T47D (cell line): ENCODE measurements at regions not wholly inside any gene's neighbourhood (a gene's known extent, or its start where the extent isn't known, plus 50 kb on each side); places are given as distances from the start of the nearest gene placed in this dataset.
A peak's percentile ranks its signal among the peaks of the same experiment; 100 is the strongest.

ENCODE experiments used
- DNase-seq, 2 experiments: peaks; one replicate each; pipeline versions ENCODE4 v3.0.0 to v3.0.0-alpha.2; 2011 to 2012; ENCODE audit warnings: low read depth in 1 of 2, low spot score in 1 of 2
- JUND ChIP-seq: IDR thresholded peaks from 2 replicates; pipeline ENCODE4 v1.6.1; 2012; ENCODE audit warnings: low read depth
- in situ Hi-C: cut with HindIII; loops from 2 replicates; pipeline ENCODE4 v1.10.0; 2016; ENCODE audit warnings: low sequenced_read_pairs, low pct_unique_long_range_greater_than_20kb

DNA sequence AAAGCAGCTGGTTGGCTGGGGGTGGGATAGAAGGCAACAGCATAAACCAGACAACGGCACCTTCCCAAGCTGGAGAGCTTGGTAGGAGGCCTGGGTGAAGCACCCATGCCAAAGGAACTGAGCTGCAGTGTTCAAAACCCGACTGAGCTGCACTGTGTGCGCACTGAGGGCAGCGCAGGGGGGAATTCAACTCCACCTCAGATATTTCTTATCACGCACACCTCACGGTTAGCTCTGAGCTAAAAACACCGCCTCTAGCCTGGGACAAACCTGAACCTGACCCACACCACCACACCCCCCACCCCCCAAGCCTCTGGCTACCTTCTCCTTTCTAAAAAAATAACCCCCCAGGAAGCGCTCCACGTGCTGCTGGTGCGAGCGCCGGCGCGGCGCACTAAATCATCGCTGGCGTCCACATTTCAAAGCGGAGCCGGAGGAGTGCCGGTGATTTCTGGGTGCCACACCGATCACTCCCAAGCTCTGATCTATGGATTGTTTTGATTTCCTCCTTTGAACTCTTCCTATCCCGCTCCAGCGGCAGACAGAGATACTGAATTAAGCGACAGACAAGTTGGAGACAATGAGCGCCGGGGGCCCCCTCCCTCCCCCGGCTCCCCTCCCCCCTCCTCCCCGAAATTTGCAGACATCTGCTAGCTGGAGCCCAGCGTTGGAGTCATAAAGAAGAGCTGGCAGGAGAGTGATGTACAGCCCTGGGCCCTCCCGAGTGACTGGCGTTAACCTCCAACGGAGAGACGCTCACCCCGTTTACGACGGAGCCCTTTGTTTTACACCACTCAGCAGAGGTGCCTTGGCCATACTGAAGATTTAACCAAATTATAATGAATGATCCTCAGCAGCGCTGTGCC lies 85.0 kb downstream of the NOG start:
- in situ Hi-C loops: no loop called here
- no peak for DNase-seq
- no peak for TF ChIP-seq JUND

DNA sequence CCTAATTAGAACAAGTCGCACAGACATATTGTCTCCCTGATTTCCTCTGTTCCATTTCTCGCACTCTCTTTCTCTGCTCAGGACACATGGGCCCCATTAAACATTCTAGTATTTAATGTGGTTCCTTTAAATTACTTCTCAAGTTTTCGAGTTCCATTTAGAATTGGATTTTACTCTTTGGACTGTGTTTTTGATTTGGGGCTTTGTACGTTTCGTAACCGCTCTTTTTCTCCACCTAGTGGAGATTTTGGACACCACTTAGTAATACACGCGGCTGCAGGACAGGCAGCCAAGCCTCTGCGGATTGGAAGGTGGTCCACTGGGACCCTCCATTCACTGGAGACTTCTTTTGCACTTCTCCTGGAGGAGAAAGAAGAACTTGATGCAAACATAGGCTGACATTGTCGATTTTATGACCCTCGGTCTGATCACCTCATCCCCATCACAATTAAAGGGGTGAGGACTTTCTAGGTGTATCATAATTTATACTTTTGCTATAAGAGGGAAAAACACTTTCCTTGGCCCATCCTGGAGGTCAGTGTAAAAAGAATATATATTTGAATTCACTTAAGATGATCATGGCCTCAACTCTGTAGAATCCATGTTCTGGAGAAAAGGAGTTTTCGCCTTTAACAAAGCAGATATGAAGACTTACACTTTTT lies 85.7 kb downstream of the NOG start:
- DNase-seq: peak; percentile 45 to 65
- in situ Hi-C loops: no loop called here
- no peak for TF ChIP-seq JUND

DNA sequence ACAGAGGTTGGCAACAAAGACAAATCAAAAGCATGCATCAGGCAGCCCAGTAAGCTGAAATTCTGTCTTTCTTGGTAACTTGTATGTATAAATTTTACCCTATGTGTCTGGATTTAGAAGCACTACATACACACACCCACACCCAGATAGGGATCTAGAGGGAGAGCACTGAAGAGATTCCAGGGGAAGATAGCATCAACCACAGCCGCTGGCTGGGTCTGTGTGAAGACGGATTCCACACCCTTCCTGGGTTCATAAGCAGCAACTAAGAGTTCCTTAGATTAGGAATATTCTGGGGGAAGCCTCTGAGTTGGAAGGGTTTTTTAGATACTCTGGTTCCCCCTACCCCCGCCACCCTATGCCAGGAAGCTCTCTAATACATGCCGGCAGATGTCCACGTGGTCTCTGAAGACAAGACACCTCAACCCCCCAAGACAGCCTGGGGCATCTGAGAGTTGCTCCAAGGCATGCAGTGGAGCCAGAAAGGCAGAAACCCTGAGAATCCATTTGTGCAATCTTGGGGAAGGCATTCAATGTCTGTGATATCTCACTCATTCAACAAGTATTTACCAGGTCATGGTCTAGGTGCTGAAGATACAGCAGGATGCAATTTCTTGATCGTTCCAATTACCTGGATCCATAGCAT lies 86.4 kb downstream of the NOG start:
- no peak for DNase-seq

DNA sequence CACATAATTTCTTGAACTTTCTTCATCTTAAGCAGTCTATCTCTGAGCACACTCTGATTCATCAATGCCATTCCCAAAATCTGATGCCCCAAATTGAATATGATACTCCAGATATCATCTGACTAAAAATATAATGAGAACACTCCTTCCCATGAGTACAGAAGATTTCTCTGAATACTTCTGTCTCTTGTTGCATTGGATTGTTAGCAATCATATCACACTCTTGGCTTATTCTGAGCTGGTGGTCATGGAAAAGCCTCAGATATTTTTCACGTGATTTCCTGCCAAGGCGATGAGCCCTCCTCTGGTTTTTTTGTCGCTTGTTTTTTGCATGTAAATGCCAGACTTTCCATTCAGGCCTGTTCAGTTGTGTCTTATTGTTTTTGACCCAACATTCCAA lies 87.2 kb downstream of the NOG start:
- TF ChIP-seq JUND: no peak
- no peak for DNase-seq
- in situ Hi-C loops: no loop called here

More for the DNA sequence above, 86.4 kb downstream of the NOG start:
- no peak for TF ChIP-seq JUND
- in situ Hi-C loops: no loop called here

DNA sequence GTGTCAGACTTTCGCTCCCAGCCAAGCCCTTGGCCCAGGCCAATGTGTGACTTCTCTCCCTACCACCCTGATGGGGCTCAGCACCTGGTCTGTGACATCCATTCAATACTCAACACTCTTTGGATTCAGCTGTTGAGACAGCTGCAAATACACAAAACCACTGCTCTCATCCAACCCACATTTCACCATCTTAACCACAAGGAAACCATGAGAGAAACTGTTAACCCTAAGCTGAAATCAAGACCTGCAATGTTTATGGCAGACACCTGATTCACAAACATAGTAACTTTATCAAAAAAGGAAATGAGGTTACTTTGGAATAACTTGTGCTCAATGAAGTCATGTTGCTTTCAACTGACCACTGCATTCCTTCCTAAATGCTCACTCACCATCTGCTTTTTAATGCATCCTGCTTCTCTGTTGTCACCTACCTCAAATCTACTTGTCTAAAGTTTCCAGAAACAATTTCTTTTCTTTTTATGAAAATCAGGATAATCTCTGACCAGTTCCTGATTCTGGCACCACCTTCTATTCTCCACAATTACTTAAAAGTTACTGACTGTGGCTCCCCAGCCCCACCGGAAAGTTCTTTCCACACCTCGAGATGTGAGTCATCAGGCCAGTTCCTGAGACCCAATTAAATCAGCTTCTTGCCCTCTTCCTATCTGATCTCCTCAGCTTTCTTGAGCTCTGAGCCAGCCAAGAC lies 88.2 kb downstream of the NOG start:
- in situ Hi-C loops: no loop called here
- no peak for DNase-seq

DNA sequence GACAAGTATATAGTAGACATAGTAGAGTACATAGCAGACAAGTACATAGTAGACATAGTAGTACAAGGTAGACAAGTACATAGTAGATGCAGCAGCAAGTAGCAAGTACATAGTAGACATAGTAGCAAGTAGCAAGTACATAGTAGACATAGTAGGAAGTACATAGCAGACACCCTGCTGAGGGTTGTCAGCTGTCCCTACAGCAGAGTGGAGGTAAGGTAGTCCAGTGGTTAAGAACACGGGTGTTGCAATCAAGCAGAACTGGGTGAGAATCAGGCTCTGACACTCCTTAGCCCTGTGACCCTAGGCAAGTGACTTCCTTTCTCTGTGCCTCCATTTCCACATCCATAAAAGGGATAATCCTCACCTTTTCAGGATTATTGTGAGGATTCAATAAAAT lies 94.7 kb downstream of the NOG start:
- no peak for DNase-seq
- no peak for TF ChIP-seq JUND
- in situ Hi-C loops: no loop called here

More for the DNA sequence above, 88.2 kb downstream of the NOG start:
- no peak for TF ChIP-seq JUND

DNA sequence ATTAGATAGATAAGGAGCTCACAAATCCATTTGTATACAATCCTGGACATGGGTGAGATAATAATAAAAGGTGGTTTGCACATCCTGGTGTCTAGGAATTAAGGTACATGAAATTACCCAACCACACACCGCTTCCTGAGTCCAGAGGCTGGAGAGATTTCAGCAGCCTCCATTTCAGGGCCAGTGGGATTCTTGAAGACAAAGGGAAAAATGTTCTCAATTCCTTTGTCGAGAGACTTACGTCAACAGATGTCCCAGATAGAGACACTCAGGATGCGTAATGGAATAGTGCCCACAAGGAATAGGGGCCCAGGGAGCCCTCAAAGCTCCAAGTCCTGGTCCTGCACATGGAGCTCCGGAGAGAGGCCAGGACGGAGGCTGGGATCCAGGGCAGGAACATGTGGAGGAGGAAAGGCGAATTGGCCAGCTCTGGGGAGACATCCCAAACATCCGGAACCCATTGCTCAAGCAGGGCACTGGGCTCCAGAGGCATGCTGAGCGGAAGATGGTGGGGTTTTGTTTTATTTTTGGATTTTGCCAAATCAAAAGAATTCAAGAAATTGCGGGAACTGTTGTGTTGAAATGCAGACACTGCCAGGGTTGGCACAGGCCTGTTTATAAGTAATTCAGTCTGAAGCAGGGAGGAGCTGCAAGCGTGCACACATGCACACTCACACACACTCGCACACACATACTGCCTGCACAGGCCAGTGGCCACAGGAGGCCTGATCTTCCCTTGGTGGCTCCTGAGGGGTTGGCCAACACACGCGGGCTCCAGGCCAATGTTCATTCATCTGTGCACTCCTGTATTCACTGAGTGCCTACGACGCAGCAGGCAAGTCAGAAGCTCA lies 97.2 kb downstream of the NOG start:
- in situ Hi-C loops: no loop called here
- TF ChIP-seq JUND: no peak
- DNase-seq: no peak

DNA sequence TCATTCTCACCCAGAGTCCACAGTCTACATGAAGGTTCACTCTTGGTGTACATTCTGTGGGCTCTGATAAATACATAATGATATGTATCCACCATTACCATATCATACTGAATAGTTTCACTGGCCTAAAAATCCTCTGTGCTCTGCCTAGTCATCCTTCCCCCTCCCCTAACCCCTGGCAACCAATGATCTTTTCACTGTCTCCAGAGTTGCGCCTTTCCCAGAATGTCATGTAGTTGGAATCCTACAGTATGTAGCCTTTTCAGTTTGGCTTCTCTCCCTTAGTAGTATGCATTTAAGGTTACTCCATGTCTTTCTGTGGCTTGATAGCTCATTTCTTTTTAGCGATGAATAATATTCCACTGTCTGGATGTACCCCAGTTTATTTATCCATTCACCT lies 101.3 kb downstream of the NOG start:
- in situ Hi-C loops: no loop called here
- no peak for TF ChIP-seq JUND
- DNase-seq: no peak

DNA sequence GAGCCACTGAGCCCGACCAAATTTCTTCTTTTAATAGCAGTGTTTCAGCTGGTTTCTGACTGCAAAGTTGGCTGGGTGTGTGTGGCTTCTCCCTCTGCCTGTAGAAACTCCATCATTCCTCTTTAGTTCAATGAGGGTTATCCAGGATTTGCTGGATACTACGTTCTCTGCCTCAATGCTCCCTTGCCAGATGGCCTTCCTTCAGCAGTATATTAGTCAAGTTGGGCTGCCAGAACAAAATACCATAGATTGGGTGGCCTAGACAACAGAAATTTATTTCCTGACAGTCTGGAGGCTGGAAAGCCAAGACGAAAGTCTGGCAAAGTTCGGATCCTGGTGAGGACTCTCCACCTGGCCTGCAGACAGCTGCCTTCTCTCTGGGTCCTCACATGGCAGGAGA lies 103.7 kb downstream of the NOG start:
- DNase-seq: no peak
- in situ Hi-C loops: no loop called here

DNA sequence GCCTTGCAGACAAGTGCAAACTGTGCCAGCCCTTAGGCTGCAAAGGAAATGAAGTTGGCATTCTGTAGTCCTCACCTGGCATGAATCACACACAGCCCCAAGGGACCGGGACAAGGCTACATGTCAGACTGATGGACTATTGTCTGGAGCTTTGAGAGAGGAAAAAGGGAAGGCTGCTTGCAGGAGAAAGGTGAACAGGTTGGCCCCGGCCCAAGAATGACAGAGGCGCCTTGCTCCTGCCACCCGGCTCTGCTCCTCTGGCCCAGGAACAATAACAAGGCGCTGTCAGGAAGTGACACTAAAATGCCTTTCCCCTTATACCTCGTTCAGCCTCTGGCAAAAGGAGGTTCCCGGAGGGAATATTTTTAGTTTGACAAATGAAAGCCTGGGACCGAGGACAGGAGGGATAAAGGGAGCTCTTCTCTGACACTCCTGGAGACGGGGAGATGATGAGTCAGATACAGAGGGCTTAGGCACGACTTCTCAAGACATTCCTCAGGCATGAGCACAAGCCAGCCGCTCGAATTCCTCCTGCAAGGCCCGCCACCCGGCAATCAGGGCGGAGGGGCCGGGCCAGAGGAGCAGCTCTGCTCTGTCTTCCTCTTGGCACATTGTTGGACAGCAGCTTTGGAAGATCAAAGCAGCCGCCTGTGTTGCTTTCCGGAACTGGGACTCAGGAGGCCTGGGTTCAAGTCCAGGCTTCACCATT lies 105.8 kb downstream of the NOG start:
- TF ChIP-seq JUND: no peak
- in situ Hi-C loops: no loop called here
- peak; percentile 54 to 84 for DNase-seq

More for the DNA sequence above, 103.7 kb downstream of the NOG start:
- TF ChIP-seq JUND: no peak

DNA sequence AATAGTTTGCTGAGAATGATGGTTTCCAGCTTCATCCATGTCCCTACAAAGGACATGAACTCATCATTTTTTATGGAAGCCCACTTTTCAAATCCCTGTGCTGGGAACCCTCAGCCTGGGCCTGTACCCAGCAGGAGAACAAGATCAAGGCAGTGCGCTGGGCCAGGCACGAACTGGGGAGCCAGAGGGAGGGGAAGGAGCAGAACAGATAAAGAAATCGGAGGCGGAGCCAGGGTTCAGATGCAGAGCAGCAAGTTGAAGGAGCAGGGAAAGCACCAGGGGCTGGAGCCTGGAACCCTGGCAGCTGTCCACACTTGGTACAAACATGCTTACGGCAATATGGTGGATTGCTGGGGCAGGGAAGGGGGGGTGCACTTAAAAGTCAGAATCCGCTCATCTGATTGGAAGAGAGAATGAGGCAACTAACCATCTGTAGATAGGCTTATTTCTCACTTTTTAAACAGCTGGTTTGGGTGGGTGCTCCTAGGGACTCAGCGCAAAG lies 107.5 kb downstream of the NOG start:
- in situ Hi-C loops: no loop called here
- no peak for DNase-seq
- no peak for TF ChIP-seq JUND
